Left hindlimb (tissue), 1 donor: ENCODE measurements at regions not wholly inside any gene's neighbourhood (a gene's known extent, or its start where the extent isn't known, plus 50 kb on each side); places are given as distances from the start of the nearest gene placed in this dataset.

Experiments used
- DNase-seq: peaks from one replicate; pipeline ENCODE4 v3.0.0-alpha.2; 2018

- DNase-seq: no peak
Observed at GRCh38 chr1:34671887-34672286, 83.0 kb upstream of the GJB5 start.

- DNase-seq: no peak
Observed at GRCh38 chr1:34681480-34682451, 73.1 kb upstream of the GJB5 start.

- DNase-seq: no peak
Observed at GRCh38 chr1:34682452-34683223, 72.2 kb upstream of the GJB5 start.

GRCh38 chr1:34683616-34684015 lies 71.2 kb upstream of the GJB5 start:
- no peak for DNase-seq

GRCh38 chr1:34684266-34684665 lies 70.6 kb upstream of the GJB5 start:
- no peak for DNase-seq

- no peak for DNase-seq
Observed at GRCh38 chr1:34685225-34685624, 69.6 kb upstream of the GJB5 start.

- no peak for DNase-seq
Observed at GRCh38 chr1:34686531-34686930, 68.3 kb upstream of the GJB5 start.

- DNase-seq: no peak
Observed at GRCh38 chr1:34688006-34688741, 66.7 kb upstream of the GJB5 start.

GRCh38 chr1:34690269-34690668 lies 64.6 kb upstream of the GJB5 start:
- no peak for DNase-seq

- no peak for DNase-seq
Observed at GRCh38 chr1:34693081-34693480, 61.8 kb upstream of the GJB5 start.

- no peak for DNase-seq
Observed at GRCh38 chr1:34694383-34694782, 60.5 kb upstream of the GJB5 start.

GRCh38 chr1:34695580-34695979 lies 59.3 kb upstream of the GJB5 start:
- no peak for DNase-seq

GRCh38 chr1:34696230-34696629 lies 58.6 kb upstream of the GJB5 start:
- no peak for DNase-seq

GRCh38 chr1:34696981-34697380 lies 57.9 kb upstream of the GJB5 start:
- DNase-seq: no peak

- no peak for DNase-seq
Observed at GRCh38 chr1:34697818-34698217, 57.0 kb upstream of the GJB5 start.

GRCh38 chr1:34701326-34702060 lies 53.4 kb upstream of the GJB5 start:
- no peak for DNase-seq
